Right atrium auricular region (tissue), 2 donors: ENCODE measurements at regions not wholly inside any gene's neighbourhood (a gene's known extent, or its start where the extent isn't known, plus 50 kb on each side); places are given as distances from the start of the nearest gene placed in this dataset.

Source experiments
- DNase-seq: peaks from one replicate; pipeline ENCODE4 v3.0.0-alpha.2; 2019; ENCODE audit warnings: low spot score
- H3K27ac ChIP-seq, 2 donors: fragments of 200-600 bp; sonication (generic); 1 replicate in 1 of 2; 2 replicates in 1 of 2; pipeline ENCODE4 v1.5.1; 2016 to 2019
- H3K27me3 ChIP-seq, 2 donors: fragments of 200-600 bp; sonication (generic); one replicate each; pipeline versions ENCODE4 v1.5.1 to v1.6.0; 2017 to 2019
- H3K36me3 ChIP-seq: fragments of 200-600 bp; sonication (generic); one replicate; pipeline ENCODE4 v1.5.1; 2016
- H3K4me1 ChIP-seq, 2 donors: fragments of 200-600 bp; sonication (generic); one replicate each; pipeline versions ENCODE4 v1.5.1 to v1.6.0; 2017 to 2019
- H3K4me3 ChIP-seq, 2 donors: fragments of 200-600 bp; sonication (generic); 1 replicate in 1 of 2; 2 replicates in 1 of 2; pipeline ENCODE4 v1.5.1; 2017 to 2019; ENCODE audit warnings: mild to moderate bottlenecking in 1 of 2, moderate library complexity in 1 of 2
- H3K9me3 ChIP-seq, 2 donors: fragments of 200-600 bp; sonication (generic); one replicate each; pipeline ENCODE4 v1.5.1; 2019
- CTCF ChIP-seq, 2 donors: fragments of 200-600 bp; sonication (generic); IDR thresholded peaks; one replicate each; pipeline ENCODE4 v1.5.1; 2019; ENCODE audit warnings: antibody characterized with exemption in 2 of 2

GRCh38 chr3:27616031-27616430 lies 106.1 kb downstream of the EOMES start:
- Histone ChIP-seq H3K4me1 (no peaks in the 10 kb centered on the region), H3K9me3 (peaks cover 12 to 26% of the 10 kb centered on the region in 2 donors), H3K4me3 (no peak overlapping the region), H3K27me3 (no peaks in the 10 kb centered on the region), H3K27ac (no peak overlapping the region), H3K36me3 (no peaks in the 10 kb centered on the region)
- no peak for TF ChIP-seq CTCF (IDR thresholded peaks at IDR 0.05)
- DNase-seq = no peak

GRCh38 chr3:27615555-27615954 lies 106.6 kb downstream of the EOMES start:
- Histone ChIP-seq H3K4me3 (no peak overlapping the region), H3K27ac (no peak overlapping the region), H3K4me1 (no peaks in the 10 kb centered on the region), H3K9me3 (peaks cover 12 to 26% of the 10 kb centered on the region in 2 donors), H3K36me3 (no peaks in the 10 kb centered on the region), H3K27me3 (no peaks in the 10 kb centered on the region)
- DNase-seq = no peak
- no peak for TF ChIP-seq CTCF (IDR thresholded peaks at IDR 0.05)

GRCh38 chr3:27614592-27614991 lies 107.5 kb downstream of the EOMES start:
- TF ChIP-seq CTCF (IDR thresholded peaks at IDR 0.05) = no peak
- no peak for DNase-seq
- no peaks in the 10 kb centered on the region for H3K4me1 ChIP-seq
- no peak overlapping the region for H3K27ac ChIP-seq
- H3K4me3 ChIP-seq = no peak overlapping the region
- no peaks in the 10 kb centered on the region for H3K27me3 ChIP-seq
- H3K36me3 ChIP-seq = no peaks in the 10 kb centered on the region
- peaks cover 12 to 26% of the 10 kb centered on the region in 2 donors for H3K9me3 ChIP-seq

GRCh38 chr3:27613846-27614500 lies 108.2 kb downstream of the EOMES start:
- Histone ChIP-seq H3K4me1 (no peaks in the 10 kb centered on the region), H3K27me3 (no peaks in the 10 kb centered on the region), H3K27ac (peak overlapping the region in 1 of 2 donors; percentile 38), H3K4me3 (no peak overlapping the region), H3K36me3 (no peaks in the 10 kb centered on the region), H3K9me3 (peaks cover 12 to 26% of the 10 kb centered on the region in 2 donors)
- TF ChIP-seq CTCF (IDR thresholded peaks at IDR 0.05) = no peak
- DNase-seq = no peak

GRCh38 chr3:27610800-27611525 lies 111.2 kb downstream of the EOMES start:
- no peaks in the 10 kb centered on the region for H3K4me1 ChIP-seq
- no peak overlapping the region for H3K27ac ChIP-seq
- no peak overlapping the region for H3K4me3 ChIP-seq
- no peak for TF ChIP-seq CTCF (IDR thresholded peaks at IDR 0.05)
- peaks cover 12 to 25% of the 10 kb centered on the region in 2 donors for H3K9me3 ChIP-seq
- no peaks in the 10 kb centered on the region for H3K36me3 ChIP-seq
- DNase-seq = no peak
- no peaks in the 10 kb centered on the region for H3K27me3 ChIP-seq
